GM21526 (cell line): ENCODE measurements at regions not wholly inside any gene's neighbourhood (a gene's known extent, or its start where the extent isn't known, plus 50 kb on each side); places are given as distances from the start of the nearest gene placed in this dataset.

Experiments used
- ATAC-seq: cut with Tn5 transposase; IDR thresholded peaks from one replicate; pipeline ENCODE4 v1.9.1; 2021; ENCODE audit warnings: moderate library complexity; ENCODE audit not compliant: unreplicated experiment, low FRiP score

DNA sequence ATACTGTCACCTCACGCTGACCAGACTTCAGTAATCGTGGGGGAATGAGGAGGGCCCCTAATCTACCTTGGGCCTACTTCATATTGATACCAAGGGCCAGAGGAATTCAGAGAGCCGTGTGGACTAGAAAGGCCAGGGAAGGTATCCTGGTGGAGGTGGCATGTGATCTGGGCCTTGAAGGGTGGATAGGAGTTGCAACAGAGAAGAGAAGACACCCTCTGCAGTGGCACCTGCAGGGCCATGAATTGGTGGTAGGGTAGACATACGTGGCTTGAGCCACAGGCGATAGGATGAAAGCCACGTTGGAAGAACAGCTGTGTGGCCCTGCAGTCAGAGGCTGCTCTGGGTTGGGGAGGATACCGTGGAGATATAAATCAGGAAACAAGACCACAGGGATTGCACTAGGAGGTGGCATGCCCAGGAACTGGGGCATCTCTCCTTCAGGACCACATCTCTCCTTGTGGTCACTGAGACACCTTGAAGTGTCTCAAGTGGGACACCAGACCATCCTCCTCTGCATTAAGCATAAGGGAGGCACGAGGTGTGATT is 141.4 kb downstream of the CYP26B1 start:
- ATAC-seq, result no peak

- no peak for ATAC-seq
Measured at GRCh38 chr2:72004976-72005375, 142.7 kb downstream of the CYP26B1 start.

DNA sequence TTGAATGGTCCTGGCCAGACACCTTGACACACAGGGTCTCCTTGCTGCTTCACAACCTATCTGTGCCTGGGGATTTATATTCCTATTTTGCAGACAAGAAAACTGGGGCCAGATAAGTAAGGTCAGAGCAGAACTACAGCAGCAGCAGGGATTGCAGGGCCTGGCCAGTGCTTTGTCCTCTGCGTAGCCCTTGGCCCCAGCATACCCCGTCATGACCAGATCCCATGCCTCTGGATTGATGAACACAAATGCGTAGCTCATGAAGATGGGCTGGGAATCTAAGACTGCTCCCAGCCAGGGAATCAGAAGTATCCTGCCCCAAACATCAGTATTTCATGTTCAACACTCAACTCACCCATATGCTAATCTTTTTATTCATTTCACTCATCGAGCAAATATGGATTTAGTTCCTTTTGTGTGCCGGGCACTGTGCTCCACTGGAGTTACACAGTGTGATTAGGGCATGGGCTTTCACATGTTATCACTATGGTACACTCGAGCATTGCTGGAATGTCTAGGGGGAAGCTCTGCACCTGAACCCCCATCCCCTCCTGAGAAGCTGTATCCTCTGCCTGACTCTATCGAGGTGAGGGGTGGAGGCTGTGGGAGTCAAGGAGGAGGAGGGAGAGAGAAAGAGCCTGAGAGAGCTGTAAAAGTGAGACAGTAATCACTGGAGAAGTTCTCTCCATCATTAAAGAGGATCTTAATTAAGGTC is 143.3 kb downstream of the CYP26B1 start:
- no peak for ATAC-seq

- no peak for ATAC-seq
Measured at GRCh38 chr2:72003796-72004195, 143.9 kb downstream of the CYP26B1 start.

- ATAC-seq, result no peak
Measured at GRCh38 chr2:72003124-72003523, 144.5 kb downstream of the CYP26B1 start.

GRCh38 chr2:72001937-72002690 is 145.5 kb downstream of the CYP26B1 start:
- no peak for ATAC-seq

DNA sequence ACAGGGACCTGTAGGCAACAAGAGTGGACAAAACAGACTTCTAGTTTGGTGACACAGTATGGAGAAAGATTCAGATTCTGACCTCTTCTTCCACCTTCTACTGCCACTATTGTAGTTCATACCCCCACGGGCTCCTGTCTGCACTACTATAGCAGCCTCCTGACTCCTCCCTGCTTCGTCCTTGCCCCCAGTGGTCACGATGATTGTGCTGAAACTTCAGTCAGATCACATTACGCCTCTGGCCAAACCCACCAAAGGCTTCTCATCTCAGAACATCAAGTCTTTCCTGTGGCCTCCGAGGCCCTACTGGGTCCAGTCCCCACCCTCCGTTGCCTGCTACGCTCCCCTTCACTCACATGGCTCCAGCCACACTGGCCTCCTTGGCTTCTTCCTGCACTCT is 147.6 kb downstream of the CYP26B1 start:
- no peak for ATAC-seq

DNA sequence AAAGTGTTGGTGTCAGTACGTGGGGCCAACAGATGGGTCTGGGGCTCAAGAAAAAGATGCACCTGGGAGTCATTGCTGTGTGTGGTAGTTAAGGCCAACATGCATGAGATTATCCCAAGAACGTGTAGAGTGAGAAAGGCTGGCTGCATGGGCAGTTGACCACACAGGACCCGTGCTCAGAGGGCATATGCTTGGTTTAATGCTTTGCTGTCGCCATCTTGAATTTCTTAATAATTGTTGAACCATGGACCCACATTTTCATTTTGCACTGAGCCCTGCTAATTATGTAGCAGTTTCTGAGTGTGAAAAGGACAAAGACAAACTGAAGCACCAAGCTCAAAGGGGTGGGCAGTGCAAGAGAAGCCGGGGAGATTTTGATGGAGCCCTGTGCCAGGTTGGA is 148.1 kb downstream of the CYP26B1 start:
- no peak for ATAC-seq

GRCh38 chr2:71997843-71998242 is 149.8 kb downstream of the CYP26B1 start:
- no peak for ATAC-seq

DNA sequence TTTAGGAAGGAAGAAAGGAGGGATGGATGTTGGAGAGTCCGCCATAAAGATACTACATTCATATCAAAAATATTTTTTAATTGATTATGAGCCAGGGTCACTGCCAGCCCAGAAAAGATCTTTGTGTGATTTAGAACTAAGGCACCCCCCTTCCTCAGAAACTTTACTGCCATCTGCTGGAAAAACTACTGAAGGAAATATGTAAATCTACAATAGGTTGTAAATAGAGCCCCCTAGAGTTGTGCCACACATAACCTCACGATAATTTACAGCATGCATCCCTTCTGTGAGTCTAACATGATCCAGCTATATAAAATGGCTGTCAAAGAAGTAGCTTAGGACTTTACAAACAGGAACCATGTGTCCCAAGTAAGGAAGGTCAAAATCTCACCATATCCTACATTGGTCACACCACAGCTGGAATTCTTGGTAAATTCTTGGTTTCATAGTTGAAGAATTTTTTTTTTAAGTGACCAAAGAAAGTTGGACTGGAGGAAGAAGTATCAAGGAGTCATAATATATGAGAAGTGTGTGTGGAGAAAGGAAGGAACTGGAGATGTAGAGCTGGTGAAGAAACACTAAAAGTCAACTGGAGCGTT is 152.5 kb downstream of the CYP26B1 start:
- ATAC-seq, result no peak

GRCh38 chr2:71992036-71992435 is 155.6 kb downstream of the CYP26B1 start:
- ATAC-seq, result no peak

DNA sequence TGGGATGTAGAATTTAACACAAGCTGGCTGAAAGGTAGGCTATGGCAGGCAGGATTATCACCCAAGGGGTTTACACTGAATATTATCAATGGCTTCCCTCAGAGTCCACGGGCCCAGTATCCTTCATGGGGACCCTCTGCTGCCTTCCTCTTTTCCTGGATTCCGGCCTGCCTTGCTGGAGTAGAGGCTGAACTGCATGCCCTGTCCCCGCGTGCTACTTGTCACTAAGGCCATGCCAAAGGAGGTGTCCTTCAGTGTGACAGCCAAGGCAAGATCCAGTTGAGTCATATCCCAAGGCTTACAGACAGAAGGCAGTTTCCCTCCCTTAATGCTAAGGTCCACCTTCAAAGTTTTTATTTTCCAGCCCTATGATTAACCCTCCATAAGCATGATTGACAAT is 156.3 kb downstream of the CYP26B1 start:
- ATAC-seq, result no peak

DNA sequence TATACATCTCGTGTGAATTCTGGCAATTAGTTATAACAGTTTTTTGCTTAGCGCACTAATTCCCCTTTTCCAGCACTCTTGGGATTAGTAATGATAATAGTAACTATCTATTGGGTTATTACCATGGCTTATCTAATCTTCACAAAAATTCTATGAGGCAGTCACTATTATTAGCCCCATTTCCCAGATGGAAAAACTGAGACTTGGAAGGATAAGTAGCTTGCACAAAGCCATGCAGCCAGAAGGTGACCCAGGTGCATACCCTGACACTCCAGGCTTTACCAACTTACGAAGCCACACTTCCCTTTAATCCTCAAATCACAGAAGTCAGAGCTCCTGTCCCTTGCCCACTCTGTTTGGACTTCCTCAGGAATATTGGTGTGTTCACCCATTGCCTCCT is 156.8 kb downstream of the CYP26B1 start:
- no peak for ATAC-seq

DNA sequence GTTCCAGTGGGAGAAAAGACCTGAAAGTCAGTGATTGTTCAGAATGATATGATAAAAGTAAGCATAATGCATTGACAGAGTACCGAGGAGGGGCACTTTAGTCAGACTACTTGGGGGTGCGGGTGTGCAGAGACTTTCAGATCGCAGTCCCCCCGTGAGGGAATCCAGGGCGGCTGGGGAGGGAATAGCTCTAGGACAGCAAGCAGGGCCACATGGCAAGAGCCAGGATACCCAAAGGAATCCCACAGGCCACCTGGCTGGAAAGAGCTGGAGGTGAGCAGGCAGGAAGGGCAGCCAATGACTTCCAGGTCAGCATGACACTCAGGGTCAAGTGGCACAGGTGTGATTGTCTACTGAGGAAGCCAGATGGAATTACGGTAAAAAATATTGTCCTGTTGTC is 157.5 kb downstream of the CYP26B1 start:
- no peak for ATAC-seq

GRCh38 chr2:71989671-71990070 is 158.0 kb downstream of the CYP26B1 start:
- ATAC-seq, result no peak

DNA sequence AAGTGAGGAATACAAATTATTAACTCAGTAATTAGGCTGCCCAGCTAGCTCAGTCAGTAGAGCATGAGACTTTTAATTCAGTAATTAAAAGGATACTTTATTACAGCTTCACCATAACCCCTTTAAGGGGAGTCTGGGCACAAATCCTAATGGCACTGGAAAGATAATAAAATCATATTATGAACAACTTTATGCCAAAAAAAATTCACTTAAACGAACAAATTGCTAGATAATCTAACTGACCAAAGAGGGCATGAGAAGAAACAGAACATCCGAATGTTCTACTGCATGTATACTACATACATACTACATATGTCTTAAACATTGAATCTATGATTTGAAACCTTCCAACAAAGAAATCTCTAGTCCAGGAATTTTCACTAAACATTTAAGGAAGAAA is 159.5 kb downstream of the CYP26B1 start:
- ATAC-seq, result no peak

DNA sequence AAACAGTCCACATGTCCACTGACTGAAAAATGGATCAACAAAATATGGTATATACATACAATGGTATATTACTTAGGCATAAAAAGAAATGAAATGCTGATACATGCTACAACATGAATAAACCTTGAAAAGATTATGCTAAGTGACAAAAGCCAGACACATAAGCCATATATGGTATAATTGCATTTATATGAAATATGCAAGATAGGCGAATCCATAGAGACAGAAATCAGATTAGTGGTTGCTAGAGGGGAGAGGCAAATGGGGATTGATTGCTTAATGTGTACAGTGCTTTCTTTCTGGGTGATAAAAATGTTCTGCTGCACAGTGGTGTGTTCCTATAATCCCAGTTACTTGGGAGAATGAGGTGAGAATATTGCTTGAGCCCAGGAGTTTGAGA is 171.0 kb downstream of the CYP26B1 start:
- ATAC-seq, result no peak

- no peak for ATAC-seq
Measured at GRCh38 chr2:71974846-71975245, 172.8 kb downstream of the CYP26B1 start.

DNA sequence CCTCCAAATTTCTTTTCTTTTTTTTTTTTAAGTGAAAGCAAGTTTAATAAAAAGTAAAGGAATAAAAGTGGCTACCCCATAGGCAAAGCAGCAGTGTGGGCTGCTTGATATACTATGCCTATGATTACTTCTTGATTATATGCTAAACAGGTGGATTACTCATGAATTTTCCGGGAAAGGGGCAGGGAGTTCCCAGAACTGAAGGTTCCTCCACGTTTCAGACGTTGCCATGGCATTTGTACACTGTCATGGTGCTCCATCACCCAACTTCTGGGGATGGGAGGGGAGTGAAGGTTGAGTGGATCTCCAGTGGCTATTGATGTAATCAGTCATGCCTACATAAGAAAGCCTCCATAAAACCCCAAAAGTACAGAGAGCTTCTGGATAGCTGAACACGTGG is 176.2 kb downstream of the CYP26B1 start:
- no peak for ATAC-seq

DNA sequence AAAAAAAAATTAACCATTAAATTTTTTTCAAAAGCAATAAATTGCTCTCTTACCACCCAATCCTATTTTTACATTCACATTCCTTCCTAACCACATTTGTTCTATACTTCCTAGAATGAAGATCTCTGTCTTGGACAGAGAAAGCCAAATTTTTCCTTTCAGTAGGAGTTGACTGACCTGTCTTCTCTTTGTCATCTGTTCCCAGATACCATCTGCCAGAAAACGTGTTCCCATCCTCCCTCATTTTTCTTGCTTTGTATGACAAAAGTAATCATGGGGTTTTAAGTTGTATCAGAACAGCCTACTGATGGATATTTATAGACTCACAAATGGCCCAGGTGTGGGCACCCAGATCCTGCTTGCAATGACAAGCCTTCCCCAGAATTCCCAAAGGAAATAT is 182.1 kb downstream of the CYP26B1 start:
- no peak for ATAC-seq

DNA sequence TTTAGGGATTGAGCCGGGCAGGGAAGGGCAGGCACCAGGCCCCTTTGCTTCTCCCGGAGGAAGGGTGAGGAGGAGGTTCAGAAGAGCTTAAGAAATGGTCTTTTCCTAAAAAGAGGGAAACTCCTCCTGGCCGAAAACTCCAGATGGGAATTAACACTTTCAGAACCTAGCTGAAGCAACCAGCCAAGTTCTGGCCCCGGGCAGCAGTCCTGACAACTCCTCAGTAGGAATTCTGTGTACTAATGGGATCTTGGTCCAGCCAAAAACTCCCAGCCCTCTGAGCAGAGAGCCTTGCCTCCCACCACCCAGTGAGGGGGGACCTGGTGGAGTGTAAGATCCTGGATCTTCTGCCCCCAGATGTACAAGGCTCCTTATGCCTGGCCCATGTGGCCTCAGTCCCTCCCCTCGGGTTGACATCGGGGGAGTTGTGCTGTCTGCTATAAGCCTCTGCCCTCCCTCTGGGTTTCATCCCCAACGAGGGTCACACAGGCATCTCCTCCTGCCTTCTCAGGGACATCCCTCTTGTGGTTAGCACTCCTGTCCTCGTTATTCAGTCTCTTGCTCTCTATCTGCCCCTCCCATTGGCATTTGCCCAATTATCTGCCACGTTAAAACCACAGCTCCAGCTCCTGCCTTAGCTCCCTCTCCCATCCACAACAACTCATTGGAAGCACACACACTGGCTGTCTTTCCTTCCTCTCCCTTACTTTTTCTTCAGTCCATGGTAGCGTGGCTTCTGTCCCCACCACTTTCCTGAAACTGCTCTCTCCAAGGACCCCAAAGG is 184.6 kb downstream of the CYP26B1 start:
- ATAC-seq, result no peak
